ENCODE measurements at regions not wholly inside any gene's neighbourhood (a gene's known extent, or its start where the extent isn't known, plus 50 kb on each side); places are given as distances from the start of the nearest gene placed in this dataset.

GRCh38 chr9:107869111-107869510, 379.5 kb upstream of the KLF4 start:
- H3K27me3 ChIP-seq (ENCODE audit: control insufficient read depth in 3 of 3, insufficient read depth in 3 of 3, low read length in 2 of 3), result no peaks in the 10 kb centered on the region
- TF ChIP-seq, protein P1, sequence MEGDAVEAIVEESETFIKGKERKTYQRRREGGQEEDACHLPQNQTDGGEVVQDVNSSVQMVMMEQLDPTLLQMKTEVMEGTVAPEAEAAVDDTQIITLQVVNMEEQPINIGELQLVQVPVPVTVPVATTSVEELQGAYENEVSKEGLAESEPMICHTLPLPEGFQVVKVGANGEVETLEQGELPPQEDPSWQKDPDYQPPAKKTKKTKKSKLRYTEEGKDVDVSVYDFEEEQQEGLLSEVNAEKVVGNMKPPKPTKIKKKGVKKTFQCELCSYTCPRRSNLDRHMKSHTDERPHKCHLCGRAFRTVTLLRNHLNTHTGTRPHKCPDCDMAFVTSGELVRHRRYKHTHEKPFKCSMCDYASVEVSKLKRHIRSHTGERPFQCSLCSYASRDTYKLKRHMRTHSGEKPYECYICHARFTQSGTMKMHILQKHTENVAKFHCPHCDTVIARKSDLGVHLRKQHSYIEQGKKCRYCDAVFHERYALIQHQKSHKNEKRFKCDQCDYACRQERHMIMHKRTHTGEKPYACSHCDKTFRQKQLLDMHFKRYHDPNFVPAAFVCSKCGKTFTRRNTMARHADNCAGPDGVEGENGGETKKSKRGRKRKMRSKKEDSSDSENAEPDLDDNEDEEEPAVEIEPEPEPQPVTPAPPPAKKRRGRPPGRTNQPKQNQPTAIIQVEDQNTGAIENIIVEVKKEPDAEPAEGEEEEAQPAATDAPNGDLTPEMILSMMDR (IDR thresholded peaks at IDR 0.05; ENCODE audit: control extremely low read depth, extremely low read depth), result no peak
- no peak for DNase-seq
- H3K4me3 ChIP-seq, result no peak overlapping the region
- H3K27ac ChIP-seq (ENCODE audit: low read depth in 1 of 2, low read length in 1 of 2), result no peak overlapping the region
- H3K9ac ChIP-seq (ENCODE audit: insufficient read depth in 1 of 2, low read length in 2 of 2), result no peak overlapping the region
- ATAC-seq (ENCODE audit: insufficient read depth, low FRiP score), result no peak
- no peaks in the 10 kb centered on the region for H3K9me3 ChIP-seq (ENCODE audit: control insufficient read depth in 4 of 4, insufficient read depth in 3 of 4, low read length in 3 of 4)
- H3K4me1 ChIP-seq (ENCODE audit: control insufficient read depth in 5 of 5, insufficient read depth in 5 of 5, low read length in 5 of 5), result peaks cover 0 to 8% (median 0%) of the 10 kb centered on the region in 5 donors
- 87 to 94% methylated on average over 3 of the region's 3 CpGs for WGBS, 2 donors
- no peaks in the 10 kb centered on the region for H3K36me3 ChIP-seq (ENCODE audit: control insufficient read depth in 4 of 4, insufficient read depth in 4 of 4, low read length in 4 of 4)

DNA sequence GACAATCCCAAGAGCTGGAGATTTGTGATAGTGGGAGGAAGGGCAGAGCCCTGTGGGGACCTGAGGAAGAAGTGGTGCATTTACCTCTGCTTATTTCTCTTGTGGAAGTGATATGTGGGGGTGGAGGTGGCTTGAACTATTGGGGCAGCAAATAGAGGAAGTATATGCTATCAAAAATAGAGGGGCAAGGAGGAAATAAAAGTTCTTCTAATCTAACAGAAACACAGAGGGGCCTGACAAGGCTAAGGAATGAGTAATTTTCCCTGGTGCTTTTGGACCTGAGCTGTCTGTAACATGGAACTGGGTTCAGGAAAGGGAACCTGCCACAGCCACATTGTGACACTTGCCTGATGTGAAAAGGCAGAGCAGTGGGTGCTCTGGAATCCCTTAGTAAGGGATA, 378.6 kb upstream of the KLF4 start:
- H3K9me3 ChIP-seq (ENCODE audit: control insufficient read depth in 4 of 4, insufficient read depth in 3 of 4, low read length in 3 of 4), result no peaks in the 10 kb centered on the region
- no peak overlapping the region for H3K9ac ChIP-seq (ENCODE audit: insufficient read depth in 1 of 2, low read length in 2 of 2)
- peaks cover 0 to 8% (median 0%) of the 10 kb centered on the region in 5 donors for H3K4me1 ChIP-seq (ENCODE audit: control insufficient read depth in 5 of 5, insufficient read depth in 5 of 5, low read length in 5 of 5)
- H3K27me3 ChIP-seq (ENCODE audit: control insufficient read depth in 3 of 3, insufficient read depth in 3 of 3, low read length in 2 of 3), result no peaks in the 10 kb centered on the region
- ATAC-seq (ENCODE audit: insufficient read depth, low FRiP score) (no peak), DNase-seq (no peak)
- no peaks in the 10 kb centered on the region for H3K36me3 ChIP-seq (ENCODE audit: control insufficient read depth in 4 of 4, insufficient read depth in 4 of 4, low read length in 4 of 4)
- TF ChIP-seq, protein P1 (IDR thresholded peaks at IDR 0.05; ENCODE audit: control extremely low read depth, extremely low read depth), result no peak
- no peak overlapping the region for H3K4me3 ChIP-seq
- no peak overlapping the region for H3K27ac ChIP-seq (ENCODE audit: low read depth in 1 of 2, low read length in 1 of 2)

DNA sequence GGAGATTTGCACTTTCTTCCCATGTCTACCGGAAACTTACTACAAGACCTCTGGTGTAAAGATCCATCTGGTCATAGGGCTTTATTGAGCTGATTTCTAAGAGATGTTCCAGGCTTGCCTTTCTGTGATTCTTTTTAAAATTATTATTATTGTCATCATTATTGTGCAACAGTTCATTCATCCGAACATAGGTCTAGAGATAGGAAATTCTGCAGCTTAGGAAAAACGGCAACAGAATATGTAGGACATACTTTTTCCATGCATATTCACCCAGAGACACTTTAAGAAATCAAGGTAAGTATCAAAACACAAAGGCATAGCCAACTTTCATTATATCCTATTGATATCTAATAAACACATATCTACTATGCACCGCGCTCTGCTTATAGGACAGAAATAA, 378.2 kb upstream of the KLF4 start:
- H3K27me3 ChIP-seq (ENCODE audit: control insufficient read depth in 3 of 3, insufficient read depth in 3 of 3, low read length in 2 of 3), result no peaks in the 10 kb centered on the region
- no peak overlapping the region for H3K4me3 ChIP-seq
- no peaks in the 10 kb centered on the region for H3K9me3 ChIP-seq (ENCODE audit: control insufficient read depth in 4 of 4, insufficient read depth in 3 of 4, low read length in 3 of 4)
- ATAC-seq (ENCODE audit: insufficient read depth, low FRiP score) (no peak), DNase-seq (no peak)
- H3K4me1 ChIP-seq (ENCODE audit: control insufficient read depth in 5 of 5, insufficient read depth in 5 of 5, low read length in 5 of 5), result peaks cover 0 to 8% (median 0%) of the 10 kb centered on the region in 5 donors
- 80 to 91% methylated on average over 5 of the region's 5 CpGs for WGBS, 2 donors
- no peak overlapping the region for H3K27ac ChIP-seq (ENCODE audit: low read depth in 1 of 2, low read length in 1 of 2)
- H3K36me3 ChIP-seq (ENCODE audit: control insufficient read depth in 4 of 4, insufficient read depth in 4 of 4, low read length in 4 of 4), result no peaks in the 10 kb centered on the region
- TF ChIP-seq, protein P1 (IDR thresholded peaks at IDR 0.05; ENCODE audit: control extremely low read depth, extremely low read depth), result no peak
- H3K9ac ChIP-seq (ENCODE audit: insufficient read depth in 1 of 2, low read length in 2 of 2), result no peak overlapping the region

- no peak for ATAC-seq (ENCODE audit: insufficient read depth, low FRiP score)
- H3K4me1 ChIP-seq (ENCODE audit: control insufficient read depth in 5 of 5, insufficient read depth in 5 of 5, low read length in 5 of 5), result peaks cover 0 to 8% (median 0%) of the 10 kb centered on the region in 5 donors
- no peak overlapping the region for H3K27ac ChIP-seq (ENCODE audit: low read depth in 1 of 2, low read length in 1 of 2)
- no peaks in the 10 kb centered on the region for H3K27me3 ChIP-seq (ENCODE audit: control insufficient read depth in 3 of 3, insufficient read depth in 3 of 3, low read length in 2 of 3)
- no peak overlapping the region for H3K4me3 ChIP-seq
- H3K9me3 ChIP-seq (ENCODE audit: control insufficient read depth in 4 of 4, insufficient read depth in 3 of 4, low read length in 3 of 4), result no peaks in the 10 kb centered on the region
- no peak overlapping the region for H3K9ac ChIP-seq (ENCODE audit: insufficient read depth in 1 of 2, low read length in 2 of 2)
- DNase-seq, result peak in 2 of 3 donors; percentile 40 to 50
- no peaks in the 10 kb centered on the region for H3K36me3 ChIP-seq (ENCODE audit: control insufficient read depth in 4 of 4, insufficient read depth in 4 of 4, low read length in 4 of 4)
- TF ChIP-seq, protein P1 (IDR thresholded peaks at IDR 0.05; ENCODE audit: control extremely low read depth, extremely low read depth), result no peak
Observed at GRCh38 chr9:107866711-107867311, 377.2 kb upstream of the KLF4 start.
